Bronchial epithelial cell (primary cell): ENCODE measurements at regions not wholly inside any gene's neighbourhood (a gene's known extent, or its start where the extent isn't known, plus 50 kb on each side); places are given as distances from the start of the nearest gene placed in this dataset.
"Not testable (repeated sequence)": the region's sequence is repeated elsewhere in the genome, so short reads cannot be mapped to it uniquely, and the experiment has no call there.

Source experiments
- DNase-seq: peaks from one replicate; pipeline ENCODE4 v3.0.0-alpha.2; 2010; ENCODE audit warnings: low read depth
- FAIRE-seq: peaks from 2 replicates; lab custom pipeline; 2011; peaks lifted over from hg19 to GRCh38; lab: Jason Lieb, UNC
- H3K27me3 ChIP-seq: 2 replicates; pipeline ENCODE4 v1.5.1; 2011; ENCODE audit warnings: low read length; ENCODE audit not compliant: control insufficient read depth, insufficient read depth
- H3K36me3 ChIP-seq: 2 replicates; pipeline ENCODE4 v1.5.1; 2011; ENCODE audit warnings: low read length; ENCODE audit not compliant: control insufficient read depth, insufficient read depth
- H3K4me3 ChIP-seq: 2 replicates; pipeline ENCODE4 v1.5.1; 2011; ENCODE audit warnings: mild to moderate bottlenecking, low read depth, low read length, control low read depth
- TF ChIP-seq, protein P1 (sequence below): IDR thresholded peaks from 2 replicates; pipeline ENCODE4 v1.5.1; 2011; ENCODE audit warnings: mild to moderate bottlenecking, moderate library complexity, low read length, control low read depth, inconsistent platforms; ENCODE audit not compliant: insufficient read depth, severe bottlenecking

DNA sequence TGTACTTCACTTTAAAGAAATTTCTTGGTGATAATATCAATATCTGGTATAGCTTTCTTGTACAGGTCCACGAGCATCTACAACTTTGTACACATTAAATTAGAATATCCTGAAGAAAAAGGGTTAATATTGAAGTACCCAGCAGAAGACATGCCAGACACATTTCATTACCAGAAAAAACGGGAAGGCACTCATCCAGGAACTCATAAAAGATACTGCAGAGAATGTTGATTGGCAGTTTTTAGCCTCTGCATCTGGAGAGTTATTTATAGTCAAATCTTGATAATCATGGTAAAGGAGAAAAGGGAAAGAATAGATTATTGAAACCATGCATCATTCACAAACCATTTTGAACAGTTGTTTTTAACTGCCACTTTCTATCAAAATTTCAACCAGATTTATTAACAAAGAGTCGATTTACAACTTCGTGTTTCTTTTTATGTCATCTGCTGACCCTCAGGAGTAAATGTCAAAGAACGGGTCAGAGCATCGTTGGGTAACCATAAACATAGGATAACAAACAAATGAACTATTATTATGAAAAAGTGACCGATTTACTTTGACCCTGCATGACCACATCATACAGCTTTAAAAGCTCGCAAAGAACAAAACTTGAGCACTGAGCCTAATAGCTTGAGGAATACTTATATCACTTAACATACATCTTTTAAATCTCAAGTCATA, 229.2 kb upstream of the SGK1 start:
- FAIRE-seq, result no peak
- Histone ChIP-seq H3K27me3 (no peaks in the 10 kb centered on the region), H3K36me3 (no peaks in the 10 kb centered on the region), H3K4me3 (no peak overlapping the region)
- DNase-seq, result no peak
- TF ChIP-seq, protein P1, sequence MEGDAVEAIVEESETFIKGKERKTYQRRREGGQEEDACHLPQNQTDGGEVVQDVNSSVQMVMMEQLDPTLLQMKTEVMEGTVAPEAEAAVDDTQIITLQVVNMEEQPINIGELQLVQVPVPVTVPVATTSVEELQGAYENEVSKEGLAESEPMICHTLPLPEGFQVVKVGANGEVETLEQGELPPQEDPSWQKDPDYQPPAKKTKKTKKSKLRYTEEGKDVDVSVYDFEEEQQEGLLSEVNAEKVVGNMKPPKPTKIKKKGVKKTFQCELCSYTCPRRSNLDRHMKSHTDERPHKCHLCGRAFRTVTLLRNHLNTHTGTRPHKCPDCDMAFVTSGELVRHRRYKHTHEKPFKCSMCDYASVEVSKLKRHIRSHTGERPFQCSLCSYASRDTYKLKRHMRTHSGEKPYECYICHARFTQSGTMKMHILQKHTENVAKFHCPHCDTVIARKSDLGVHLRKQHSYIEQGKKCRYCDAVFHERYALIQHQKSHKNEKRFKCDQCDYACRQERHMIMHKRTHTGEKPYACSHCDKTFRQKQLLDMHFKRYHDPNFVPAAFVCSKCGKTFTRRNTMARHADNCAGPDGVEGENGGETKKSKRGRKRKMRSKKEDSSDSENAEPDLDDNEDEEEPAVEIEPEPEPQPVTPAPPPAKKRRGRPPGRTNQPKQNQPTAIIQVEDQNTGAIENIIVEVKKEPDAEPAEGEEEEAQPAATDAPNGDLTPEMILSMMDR, result no peak

- DNase-seq (no peak), FAIRE-seq (no peak)
- no peak overlapping the region for H3K4me3 ChIP-seq
- H3K27me3 ChIP-seq, result no peaks in the 10 kb centered on the region
- H3K36me3 ChIP-seq, result no peaks in the 10 kb centered on the region
- TF ChIP-seq, protein P1, result no peak
Observed at GRCh38 chr6:134544737-134545136, 226.8 kb upstream of the SGK1 start.

GRCh38 chr6:134543128-134543527, 225.2 kb upstream of the SGK1 start:
- Histone ChIP-seq H3K27me3 (no peaks in the 10 kb centered on the region), H3K4me3 (no peak overlapping the region), H3K36me3 (no peaks in the 10 kb centered on the region)
- FAIRE-seq (no peak), DNase-seq (no peak)
- TF ChIP-seq, protein P1, result no peak

DNA sequence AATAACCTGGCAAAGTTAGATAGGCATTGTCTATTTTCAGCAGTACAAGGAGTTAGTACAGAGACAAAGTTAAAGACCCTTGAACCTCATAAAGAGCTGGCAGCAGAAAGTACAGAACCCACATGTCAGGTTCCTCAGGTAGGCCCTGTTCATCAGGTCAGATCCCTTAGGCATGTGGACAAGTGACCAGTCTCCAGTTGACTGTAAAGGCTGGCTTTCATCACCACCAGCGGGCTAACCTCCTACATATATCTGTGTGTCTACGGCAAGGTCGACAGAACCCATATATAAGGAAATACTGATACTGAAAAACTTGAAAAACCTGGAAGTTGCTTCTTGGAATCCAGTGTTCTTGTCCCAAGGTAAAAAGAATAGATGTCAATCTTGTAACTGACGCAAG, 223.1 kb upstream of the SGK1 start:
- DNase-seq (no peak), FAIRE-seq (no peak)
- Histone ChIP-seq H3K36me3 (no peaks in the 10 kb centered on the region), H3K4me3 (no peak overlapping the region), H3K27me3 (no peaks in the 10 kb centered on the region)
- TF ChIP-seq, protein P1, result no peak

GRCh38 chr6:134539865-134540323, 222.0 kb upstream of the SGK1 start:
- Histone ChIP-seq H3K27me3 (no peaks in the 10 kb centered on the region), H3K36me3 (no peaks in the 10 kb centered on the region), H3K4me3 (no peak overlapping the region)
- FAIRE-seq, result no peak
- TF ChIP-seq, protein P1, result no peak
- no peak for DNase-seq

DNA sequence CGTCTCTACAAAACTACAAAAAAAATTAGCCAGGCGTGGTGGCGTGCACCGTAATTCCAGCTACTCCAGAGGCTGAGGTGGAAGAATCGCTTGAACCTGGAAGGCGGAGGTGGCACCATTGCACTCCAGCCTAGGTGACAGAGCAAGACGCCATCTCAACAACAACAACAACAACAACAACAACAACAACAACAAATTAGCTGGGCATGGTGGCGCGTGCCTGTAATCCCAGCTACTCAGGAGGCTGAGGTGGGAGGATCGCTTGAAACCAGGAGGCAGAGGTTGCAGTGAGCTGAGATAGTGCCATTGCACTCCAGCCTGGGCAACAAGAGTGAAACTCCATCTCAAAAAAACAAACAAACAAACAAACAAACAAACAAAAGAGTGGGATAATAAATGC, 219.9 kb upstream of the SGK1 start:
- not testable (repeated sequence) for H3K27me3 ChIP-seq, DNase-seq, H3K4me3 ChIP-seq, H3K36me3 ChIP-seq, FAIRE-seq
